ENCODE measurements at regions not wholly inside any gene's neighbourhood (a gene's known extent, or its start where the extent isn't known, plus 50 kb on each side); places are given as distances from the start of the nearest gene placed in this dataset.
A peak's percentile ranks its signal among the peaks of the same experiment; 100 is the strongest.

DNA sequence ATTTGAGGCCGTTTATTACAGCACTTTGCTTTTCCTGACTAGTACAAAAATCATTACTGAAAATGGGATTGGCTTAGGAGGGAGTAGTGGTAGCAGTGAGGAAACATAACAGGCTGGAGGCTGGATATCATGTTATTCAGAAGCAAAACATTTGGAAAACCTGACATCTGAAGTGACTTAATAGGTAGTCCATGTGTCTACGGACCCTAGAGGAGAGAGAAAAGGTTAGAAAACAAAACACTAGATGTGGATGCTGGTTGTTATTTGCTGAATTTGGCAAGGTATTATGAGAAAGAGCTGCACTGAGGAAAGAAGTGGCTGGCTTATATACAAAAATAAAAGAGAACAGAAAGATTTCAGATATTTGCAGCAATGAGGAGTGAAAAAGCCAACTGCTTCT lies 139.9 kb downstream of the MEX3B start:
- CTCF ChIA-PET (ENCODE audit: low intra/inter-chr PET ratio): interaction anchor here (0.5 kb wide), 1 partner anchor 16 kb away, joined by 3 read pairs; no protein-coding TSS in a partner anchor
- no peak for ATAC-seq

DNA sequence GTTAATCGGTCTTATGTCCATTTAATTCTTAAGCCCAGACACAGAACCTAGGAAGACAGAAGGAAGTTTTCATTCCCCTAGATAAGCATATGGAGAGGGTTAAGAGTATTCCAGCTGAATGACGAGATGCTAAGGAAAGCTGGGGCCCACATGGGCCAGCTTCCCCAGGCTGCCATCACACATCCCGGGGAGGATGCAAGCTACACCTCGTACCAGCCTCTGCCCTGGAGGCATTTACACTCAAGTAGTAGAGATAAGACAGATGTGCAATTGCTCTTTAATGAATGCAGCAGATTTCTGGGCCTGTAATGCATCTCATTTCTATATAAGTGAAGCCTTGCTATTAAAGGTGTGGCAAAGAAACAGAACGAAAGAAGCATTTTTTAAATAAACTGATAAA lies 144.5 kb downstream of the MEX3B start:
- TF ChIP-seq RBM25 (IDR thresholded peaks at IDR 0.05; ENCODE audit: low read depth, low read length, severe bottlenecking) (no peak), ILF3 (IDR thresholded peaks at IDR 0.05; ENCODE audit: borderline replicate concordance) (no peak), HDAC3 (IDR thresholded peaks at IDR 0.05; ENCODE audit: borderline replicate concordance, partially characterized antibody) (no peak)
- TF ChIP-seq, protein P1, sequence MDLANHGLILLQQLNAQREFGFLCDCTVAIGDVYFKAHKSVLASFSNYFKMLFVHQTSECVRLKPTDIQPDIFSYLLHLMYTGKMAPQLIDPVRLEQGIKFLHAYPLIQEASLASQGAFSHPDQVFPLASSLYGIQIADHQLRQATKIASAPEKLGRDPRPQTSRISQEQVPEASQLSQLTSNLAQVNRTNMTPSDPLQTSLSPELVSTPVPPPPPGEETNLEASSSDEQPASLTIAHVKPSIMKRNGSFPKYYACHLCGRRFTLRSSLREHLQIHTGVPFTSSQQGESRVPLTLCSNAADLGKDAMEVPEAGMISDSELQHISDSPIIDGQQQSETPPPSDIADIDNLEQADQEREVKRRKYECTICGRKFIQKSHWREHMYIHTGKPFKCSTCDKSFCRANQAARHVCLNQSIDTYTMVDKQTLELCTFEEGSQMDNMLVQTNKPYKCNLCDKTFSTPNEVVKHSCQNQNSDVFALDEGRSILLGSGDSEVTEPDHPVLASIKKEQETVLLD (IDR thresholded peaks at IDR 0.05): no peak
- H3K9me3 ChIP-seq (replicated peaks; ENCODE audit: control insufficient read depth, insufficient read depth, low read depth, low read length): no peaks in the 10 kb centered on the region
- ATAC-seq: no peak
- no peaks in the 10 kb centered on the region for H3K9me1 ChIP-seq (ENCODE audit: control insufficient read depth, insufficient read depth, low read length)
- no peak for DNase-seq (ENCODE audit: extremely low read depth in 1 of 4, low spot score in 3 of 4)
- no peaks in the 10 kb centered on the region for H3K79me2 ChIP-seq (ENCODE audit: control insufficient read depth, insufficient read depth, low read length)
- no peaks in the 10 kb centered on the region; a peak in 1 of 5 replicates for H3K4me1 ChIP-seq (replicated peaks in 1 of 2; ENCODE audit: control insufficient read depth in 2 of 2, insufficient read depth in 2 of 2, low read length in 2 of 2)
- no peaks in the 10 kb centered on the region for H3K36me3 ChIP-seq (ENCODE audit: control insufficient read depth, insufficient read depth, low read length)
- H3K9ac ChIP-seq (ENCODE audit: insufficient read depth in 1 of 2, low read depth in 2 of 2, low read length in 2 of 2): no peak overlapping the region
- H3K4me3 ChIP-seq: no peak overlapping the region
- ChIA-PET POLR2A (interaction anchor here (0.5 to 1.9 kb wide), 3 partner anchors 9 to 207 kb away, joined by 3 to 5 read pairs (median 5); no protein-coding TSS in a partner anchor), CTCF (ENCODE audit: low intra/inter-chr PET ratio) (no interaction called here)
- no peaks in the 10 kb centered on the region for H4K20me1 ChIP-seq (replicated peaks; ENCODE audit: control insufficient read depth, insufficient read depth, low read length)
- in situ Hi-C loops (cut with MboI) (no loop called here), intact Hi-C loops (cut with micrococcal nuclease) (no loop called here)
- no peak overlapping the region for H3K4me2 ChIP-seq (ENCODE audit: insufficient read depth, low read length)
- BruUV-seq (replicated peaks): no TSS peak
- 11% methylated on average over 5 of the region's 5 CpGs for WGBS (ENCODE audit: insufficient coverage, low coverage, missing lambda C conversion rate)
- no peak overlapping the region for H3K27ac ChIP-seq (ENCODE audit: extremely low read depth, low read depth, low read length)
- FAIRE-seq: no peak
- no peaks in the 10 kb centered on the region; a peak in 2 of 5 replicates for H3K27me3 ChIP-seq (ENCODE audit: control insufficient read depth in 2 of 2, insufficient read depth in 2 of 2, low read length in 2 of 2)
- H2AFZ ChIP-seq (ENCODE audit: low read depth, low read length): no peak overlapping the region

More for the DNA sequence above, 139.9 kb downstream of the MEX3B start:
- H3K4me2 ChIP-seq (ENCODE audit: insufficient read depth, low read length): no peak overlapping the region
- POLR2A ChIA-PET: interaction anchor here (0.6 kb wide), 1 partner anchor 17 kb away, joined by 3 read pairs; no protein-coding TSS in a partner anchor
- H3K9ac ChIP-seq (ENCODE audit: insufficient read depth in 1 of 2, low read depth in 2 of 2, low read length in 2 of 2): no peak overlapping the region
- no peaks in the 10 kb centered on the region for H3K79me2 ChIP-seq (ENCODE audit: control insufficient read depth, insufficient read depth, low read length)
- no peaks in the 10 kb centered on the region for H3K36me3 ChIP-seq (ENCODE audit: control insufficient read depth, insufficient read depth, low read length)
- no TSS peak for BruUV-seq (replicated peaks)
- FAIRE-seq (no peak), DNase-seq (ENCODE audit: extremely low read depth in 1 of 4, low spot score in 3 of 4) (no peak)
- H4K20me1 ChIP-seq (replicated peaks; ENCODE audit: control insufficient read depth, insufficient read depth, low read length): no peaks in the 10 kb centered on the region
- no peaks in the 10 kb centered on the region for H3K27me3 ChIP-seq (ENCODE audit: control insufficient read depth in 2 of 2, insufficient read depth in 2 of 2, low read length in 2 of 2)
- 8% methylated on average over 2 of the region's 2 CpGs for WGBS (ENCODE audit: insufficient coverage, low coverage, missing lambda C conversion rate)
- H3K9me3 ChIP-seq (replicated peaks; ENCODE audit: control insufficient read depth, insufficient read depth, low read depth, low read length): no peaks in the 10 kb centered on the region
- no peaks in the 10 kb centered on the region for H3K9me1 ChIP-seq (ENCODE audit: control insufficient read depth, insufficient read depth, low read length)
- H3K4me3 ChIP-seq: no peak overlapping the region
- TF ChIP-seq KAT7 (CRISPR knock-in tag; IDR thresholded peaks at IDR 0.05; ENCODE audit: borderline replicate concordance) (no peak), ZFP30 (CRISPR knock-in tag; IDR thresholded peaks at IDR 0.05; ENCODE audit: borderline replicate concordance) (no peak), PRPF4 (IDR thresholded peaks at IDR 0.05; ENCODE audit: insufficient read depth, low read depth, low read length, poor library complexity, severe bottlenecking) (no peak), SMARCA5 (IDR thresholded peaks at IDR 0.05) (no peak), ZNF239 (CRISPR knock-in tag; IDR thresholded peaks at IDR 0.05) (no peak), FOXM1 (IDR thresholded peaks at IDR 0.05; ENCODE audit: low read depth) (no peak), FOXM1 (CRISPR knock-in tag; IDR thresholded peaks at IDR 0.05; ENCODE audit: low read depth) (no peak), ZNF780A (CRISPR knock-in tag; IDR thresholded peaks at IDR 0.05) (no peak), ZFX (CRISPR knock-in tag; IDR thresholded peaks at IDR 0.05) (no peak), SNIP1 (IDR thresholded peaks at IDR 0.05; ENCODE audit: low read depth) (no peak), PCBP2 (IDR thresholded peaks at IDR 0.05; ENCODE audit: low read depth, low read length, poor library complexity, severe bottlenecking) (no peak)
- TF ChIP-seq, protein P2, sequence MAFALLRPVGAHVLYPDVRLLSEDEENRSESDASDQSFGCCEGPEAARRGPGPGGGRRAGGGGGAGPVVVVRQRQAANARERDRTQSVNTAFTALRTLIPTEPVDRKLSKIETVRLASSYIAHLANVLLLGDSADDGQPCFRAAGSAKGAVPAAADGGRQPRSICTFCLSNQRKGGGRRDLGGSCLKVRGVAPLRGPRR (CRISPR knock-in tag; IDR thresholded peaks at IDR 0.05): no peak
- in situ Hi-C loops (cut with MboI): no loop called here
- H3K4me1 ChIP-seq (replicated peaks in 1 of 2; ENCODE audit: control insufficient read depth in 2 of 2, insufficient read depth in 2 of 2, low read length in 2 of 2): no peaks in the 10 kb centered on the region; a peak in 2 of 5 replicates
- intact Hi-C loops (cut with micrococcal nuclease): no loop called here
- 0 out of 2 replicates have a peak overlapping the region, but pooled peaks have one; percentile 7 for H2AFZ ChIP-seq (ENCODE audit: low read depth, low read length)
- H3K27ac ChIP-seq (ENCODE audit: extremely low read depth, low read depth, low read length): no peak overlapping the region
